Activated T-cell treated with anti-CD3 and anti-CD28 coated beads, Interleukin-2, amount 50 U/mL, for 4 hours (primary cell): ENCODE measurements at regions not wholly inside any gene's neighbourhood (a gene's known extent, or its start where the extent isn't known, plus 50 kb on each side); places are given as distances from the start of the nearest gene placed in this dataset.
"Not testable (repeated sequence)": the region's sequence is repeated elsewhere in the genome, so short reads cannot be mapped to it uniquely, and the experiment has no call there.

Source experiments
- ATAC-seq, 2 donors: fragments of 200-7000 bp; cut with Tn5 transposase; one replicate each; pipeline ENCODE4 v1.10.0; 2021
- DNase-seq: peaks from one replicate; pipeline ENCODE4 v3.0.0-alpha.2; 2020
- H3K27me3 Mint-ChIP-seq: one replicate; pipeline ENCODE4 v1.8.0; 2021; ENCODE audit warnings: low read depth, mixed read lengths
- H3K36me3 Mint-ChIP-seq: one replicate; pipeline ENCODE4 v1.8.0; 2022; ENCODE audit warnings: mixed read lengths; ENCODE audit not compliant: insufficient read depth
- H3K4me1 Mint-ChIP-seq: one replicate; pipeline ENCODE4 v1.8.0; 2021; ENCODE audit warnings: low read depth, mixed read lengths
- H3K4me3 Mint-ChIP-seq: one replicate; pipeline ENCODE4 v1.8.0; 2021; ENCODE audit warnings: mild to moderate bottlenecking, moderate library complexity, mixed read lengths
- H3K9me3 Mint-ChIP-seq: one replicate; pipeline ENCODE4 v1.8.0; 2021; ENCODE audit warnings: mixed read lengths

- H3K4me3 Mint-ChIP-seq = no peak overlapping the region
- H3K9me3 Mint-ChIP-seq = no peaks in the 10 kb centered on the region
- no peaks in the 10 kb centered on the region for H3K4me1 Mint-ChIP-seq
- DNase-seq (no peak), ATAC-seq (no peak)
- no peaks in the 10 kb centered on the region for H3K36me3 Mint-ChIP-seq
- H3K27me3 Mint-ChIP-seq = peaks cover 2% of the 10 kb centered on the region
These were observed 294.8 kb downstream of the NR2F2 start for GRCh38 chr15:96625256-96625655.

GRCh38 chr15:96627031-96627568 lies 296.6 kb downstream of the NR2F2 start:
- H3K27me3 Mint-ChIP-seq = no peaks in the 10 kb centered on the region
- H3K9me3 Mint-ChIP-seq = no peaks in the 10 kb centered on the region
- ATAC-seq = no peak
- no peaks in the 10 kb centered on the region for H3K36me3 Mint-ChIP-seq
- no peak for DNase-seq
- H3K4me1 Mint-ChIP-seq = no peaks in the 10 kb centered on the region
- H3K4me3 Mint-ChIP-seq = no peak overlapping the region

- Mint-ChIP-seq H3K27me3 (no peaks in the 10 kb centered on the region), H3K4me3 (no peak overlapping the region), H3K36me3 (no peaks in the 10 kb centered on the region), H3K9me3 (no peaks in the 10 kb centered on the region), H3K4me1 (no peaks in the 10 kb centered on the region)
- ATAC-seq (no peak), DNase-seq (no peak)
These were observed 299.0 kb downstream of the NR2F2 start for GRCh38 chr15:96629511-96629910.

GRCh38 chr15:96638793-96639192 lies 308.3 kb downstream of the NR2F2 start:
- no peaks in the 10 kb centered on the region for H3K4me1 Mint-ChIP-seq
- no peaks in the 10 kb centered on the region for H3K27me3 Mint-ChIP-seq
- no peak for DNase-seq
- peaks cover 4% of the 10 kb centered on the region for H3K9me3 Mint-ChIP-seq
- ATAC-seq = no peak
- H3K36me3 Mint-ChIP-seq = no peaks in the 10 kb centered on the region
- H3K4me3 Mint-ChIP-seq = no peak overlapping the region

- H3K36me3 Mint-ChIP-seq = no peaks in the 10 kb centered on the region
- no peak overlapping the region for H3K4me3 Mint-ChIP-seq
- H3K4me1 Mint-ChIP-seq = no peaks in the 10 kb centered on the region
- peaks cover 11% of the 10 kb centered on the region for H3K9me3 Mint-ChIP-seq
- no peaks in the 10 kb centered on the region for H3K27me3 Mint-ChIP-seq
- DNase-seq = no peak
- ATAC-seq = no peak
These were observed 315.3 kb downstream of the NR2F2 start for GRCh38 chr15:96645796-96646195.

- Mint-ChIP-seq H3K4me1 (no peaks in the 10 kb centered on the region), H3K4me3 (no peak overlapping the region), H3K36me3 (no peaks in the 10 kb centered on the region), H3K27me3 (no peaks in the 10 kb centered on the region), H3K9me3 (peaks cover 7% of the 10 kb centered on the region)
- DNase-seq (no peak), ATAC-seq (no peak)
These were observed 318.4 kb downstream of the NR2F2 start for GRCh38 chr15:96648866-96649265.

- Mint-ChIP-seq H3K36me3 (no peaks in the 10 kb centered on the region), H3K27me3 (peaks cover 3% of the 10 kb centered on the region), H3K9me3 (no peaks in the 10 kb centered on the region), H3K4me3 (no peak overlapping the region), H3K4me1 (no peaks in the 10 kb centered on the region)
- DNase-seq = no peak
- ATAC-seq = no peak
These were observed 326.6 kb downstream of the NR2F2 start for GRCh38 chr15:96657096-96657495.

GRCh38 chr15:96666979-96667378 lies 336.5 kb downstream of the NR2F2 start:
- H3K4me3 Mint-ChIP-seq, H3K4me1 Mint-ChIP-seq, H3K36me3 Mint-ChIP-seq, H3K27me3 Mint-ChIP-seq, ATAC-seq, DNase-seq, H3K9me3 Mint-ChIP-seq: not testable (repeated sequence)

GRCh38 chr15:96670389-96670788 lies 339.9 kb downstream of the NR2F2 start:
- Mint-ChIP-seq H3K9me3 (peaks cover 3% of the 10 kb centered on the region), H3K36me3 (no peaks in the 10 kb centered on the region), H3K4me3 (no peak overlapping the region), H3K27me3 (no peaks in the 10 kb centered on the region), H3K4me1 (no peaks in the 10 kb centered on the region)
- no peak for ATAC-seq
- DNase-seq = no peak

- DNase-seq (no peak), ATAC-seq (no peak)
- no peak overlapping the region for H3K4me3 Mint-ChIP-seq
- H3K27me3 Mint-ChIP-seq = no peaks in the 10 kb centered on the region
- no peaks in the 10 kb centered on the region for H3K4me1 Mint-ChIP-seq
- peaks cover 3% of the 10 kb centered on the region for H3K9me3 Mint-ChIP-seq
- no peaks in the 10 kb centered on the region for H3K36me3 Mint-ChIP-seq
These were observed 342.1 kb downstream of the NR2F2 start for GRCh38 chr15:96672629-96673028.

- Mint-ChIP-seq H3K4me1 (no peaks in the 10 kb centered on the region), H3K4me3 (no peak overlapping the region), H3K36me3 (no peaks in the 10 kb centered on the region), H3K27me3 (no peaks in the 10 kb centered on the region), H3K9me3 (no peaks in the 10 kb centered on the region)
- DNase-seq (no peak), ATAC-seq (no peak)
These were observed 347.9 kb downstream of the NR2F2 start for GRCh38 chr15:96678386-96678785.

- H3K27me3 Mint-ChIP-seq = no peaks in the 10 kb centered on the region
These were observed 357.0 kb downstream of the NR2F2 start for GRCh38 chr15:96687388-96688107.

GRCh38 chr15:96690733-96691132 lies 360.2 kb downstream of the NR2F2 start:
- no peaks in the 10 kb centered on the region for H3K4me1 Mint-ChIP-seq
- no peaks in the 10 kb centered on the region for H3K27me3 Mint-ChIP-seq
- no peaks in the 10 kb centered on the region for H3K36me3 Mint-ChIP-seq
- no peak for DNase-seq
- peaks cover 3% of the 10 kb centered on the region for H3K9me3 Mint-ChIP-seq
- no peak overlapping the region for H3K4me3 Mint-ChIP-seq
- ATAC-seq = no peak

More at GRCh38 chr15:96687388-96688107, 357.0 kb downstream of the NR2F2 start:
- H3K4me1 Mint-ChIP-seq = no peaks in the 10 kb centered on the region
- ATAC-seq (no peak), DNase-seq (no peak)
- no peaks in the 10 kb centered on the region for H3K9me3 Mint-ChIP-seq
- H3K4me3 Mint-ChIP-seq = no peak overlapping the region
- no peaks in the 10 kb centered on the region for H3K36me3 Mint-ChIP-seq

GRCh38 chr15:96692826-96693225 lies 362.3 kb downstream of the NR2F2 start:
- Mint-ChIP-seq H3K4me1 (no peaks in the 10 kb centered on the region), H3K27me3 (no peaks in the 10 kb centered on the region), H3K9me3 (peaks cover 3% of the 10 kb centered on the region), H3K4me3 (no peak overlapping the region), H3K36me3 (no peaks in the 10 kb centered on the region)
- DNase-seq = no peak
- ATAC-seq = no peak

GRCh38 chr15:96693515-96693914 lies 363.0 kb downstream of the NR2F2 start:
- no peaks in the 10 kb centered on the region for H3K4me1 Mint-ChIP-seq
- no peak for ATAC-seq
- no peaks in the 10 kb centered on the region for H3K36me3 Mint-ChIP-seq
- H3K9me3 Mint-ChIP-seq = peaks cover 3% of the 10 kb centered on the region
- H3K27me3 Mint-ChIP-seq = no peaks in the 10 kb centered on the region
- no peak for DNase-seq
- no peak overlapping the region for H3K4me3 Mint-ChIP-seq
